ENCODE measurements at regions not wholly inside any gene's neighbourhood (a gene's known extent, or its start where the extent isn't known, plus 50 kb on each side); places are given as distances from the start of the nearest gene placed in this dataset.
"Not testable (repeated sequence)": the region's sequence is repeated elsewhere in the genome, so short reads cannot be mapped to it uniquely, and the experiment has no call there.

DNA sequence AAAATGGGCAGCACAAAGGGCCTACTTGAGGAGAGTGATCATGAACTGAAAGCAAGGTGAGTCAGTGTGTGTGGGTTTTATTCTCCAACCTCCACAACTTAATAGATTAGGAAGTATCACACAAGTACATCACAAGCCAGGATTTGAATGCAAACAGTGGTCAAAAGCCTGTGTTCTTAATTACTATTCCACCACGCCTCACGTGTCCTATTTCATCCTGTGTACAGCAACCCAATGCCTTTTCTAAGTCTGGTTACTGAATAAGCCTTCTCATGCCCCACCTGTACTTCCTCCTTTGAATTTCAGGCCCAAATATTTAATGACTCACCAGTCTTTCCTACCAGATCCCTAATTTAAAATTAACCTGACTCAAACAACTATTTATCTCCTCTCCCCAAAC lies 755.7 kb upstream of the SLC8A1 start:
- H3K9ac ChIP-seq, result no peak overlapping the region
- H2AFZ ChIP-seq (ENCODE audit: low read depth), result no peak overlapping the region
- H3K79me2 ChIP-seq (ENCODE audit: insufficient read depth, low read depth), result no peaks in the 10 kb centered on the region
- no peaks in the 10 kb centered on the region for H3K27me3 ChIP-seq (ENCODE audit: insufficient read depth, low read depth)
- no peak overlapping the region for H3K4me2 ChIP-seq
- no peaks in the 10 kb centered on the region for H4K20me1 ChIP-seq (ENCODE audit: insufficient read depth)
- no peak overlapping the region for H3K27ac ChIP-seq
- H3K4me1 ChIP-seq (ENCODE audit: low read depth, poor library complexity, severe bottlenecking), result no peaks in the 10 kb centered on the region
- TF ChIP-seq, protein P1, sequence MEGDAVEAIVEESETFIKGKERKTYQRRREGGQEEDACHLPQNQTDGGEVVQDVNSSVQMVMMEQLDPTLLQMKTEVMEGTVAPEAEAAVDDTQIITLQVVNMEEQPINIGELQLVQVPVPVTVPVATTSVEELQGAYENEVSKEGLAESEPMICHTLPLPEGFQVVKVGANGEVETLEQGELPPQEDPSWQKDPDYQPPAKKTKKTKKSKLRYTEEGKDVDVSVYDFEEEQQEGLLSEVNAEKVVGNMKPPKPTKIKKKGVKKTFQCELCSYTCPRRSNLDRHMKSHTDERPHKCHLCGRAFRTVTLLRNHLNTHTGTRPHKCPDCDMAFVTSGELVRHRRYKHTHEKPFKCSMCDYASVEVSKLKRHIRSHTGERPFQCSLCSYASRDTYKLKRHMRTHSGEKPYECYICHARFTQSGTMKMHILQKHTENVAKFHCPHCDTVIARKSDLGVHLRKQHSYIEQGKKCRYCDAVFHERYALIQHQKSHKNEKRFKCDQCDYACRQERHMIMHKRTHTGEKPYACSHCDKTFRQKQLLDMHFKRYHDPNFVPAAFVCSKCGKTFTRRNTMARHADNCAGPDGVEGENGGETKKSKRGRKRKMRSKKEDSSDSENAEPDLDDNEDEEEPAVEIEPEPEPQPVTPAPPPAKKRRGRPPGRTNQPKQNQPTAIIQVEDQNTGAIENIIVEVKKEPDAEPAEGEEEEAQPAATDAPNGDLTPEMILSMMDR (conservative IDR thresholded peaks at IDR 0.05; ENCODE audit: low read depth, low read length), result no peak
- H3K4me3 ChIP-seq (IDR thresholded peaks at IDR 0.05; ENCODE audit: insufficient read depth, low read depth, low read length), result no peak overlapping the region
- no peaks in the 10 kb centered on the region for H3K36me3 ChIP-seq (ENCODE audit: insufficient read depth)

DNA sequence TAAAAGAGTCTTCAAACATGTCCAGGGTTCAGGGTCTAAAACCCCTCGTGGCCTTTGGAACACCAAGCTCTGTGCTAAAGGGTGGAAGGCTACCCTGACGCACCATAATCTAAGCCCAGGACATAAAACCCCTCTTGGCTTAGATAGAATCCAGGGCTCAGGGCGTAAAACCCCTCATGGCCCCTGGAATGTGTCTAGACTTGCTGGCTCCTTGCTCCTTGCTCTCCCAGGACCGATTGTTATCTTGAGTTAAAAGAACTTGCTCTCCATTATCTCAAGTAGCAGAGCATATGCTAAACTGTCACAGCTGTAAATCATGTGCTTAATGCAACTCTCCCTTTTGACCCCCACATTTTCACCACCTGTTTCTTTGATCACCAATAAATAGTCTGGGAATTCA lies 758.1 kb upstream of the SLC8A1 start:
- not testable (repeated sequence) for H3K4me3 ChIP-seq (IDR thresholded peaks at IDR 0.05; ENCODE audit: insufficient read depth, low read depth, low read length); H3K79me2 ChIP-seq (ENCODE audit: insufficient read depth, low read depth); H3K4me1 ChIP-seq (ENCODE audit: low read depth, poor library complexity, severe bottlenecking); H3K27me3 ChIP-seq (ENCODE audit: insufficient read depth, low read depth); H3K36me3 ChIP-seq (ENCODE audit: insufficient read depth); H3K27ac ChIP-seq; H3K9ac ChIP-seq; H4K20me1 ChIP-seq (ENCODE audit: insufficient read depth); H3K4me2 ChIP-seq; H2AFZ ChIP-seq (ENCODE audit: low read depth)

DNA sequence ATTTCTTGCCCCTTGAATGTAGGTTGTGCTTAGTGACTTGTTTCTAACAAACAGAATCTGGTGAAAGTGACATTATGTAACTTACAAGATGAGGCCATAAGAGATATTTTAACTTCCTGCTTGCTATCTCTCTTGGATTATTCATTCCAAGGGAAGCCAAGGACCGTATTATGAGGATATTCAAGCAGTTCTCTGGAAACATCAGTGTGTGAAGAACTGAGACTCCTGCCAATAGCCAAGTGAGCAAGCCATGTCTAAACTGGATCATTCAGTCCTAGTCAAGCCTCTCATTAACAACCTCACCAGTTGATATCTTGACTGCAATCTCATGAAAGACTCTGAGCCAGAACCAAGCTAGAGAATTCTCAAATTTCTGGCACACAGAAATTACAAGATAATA lies 765.1 kb upstream of the SLC8A1 start:
- Histone ChIP-seq H4K20me1 (ENCODE audit: insufficient read depth) (no peaks in the 10 kb centered on the region), H3K79me2 (ENCODE audit: insufficient read depth, low read depth) (no peaks in the 10 kb centered on the region), H3K4me3 (IDR thresholded peaks at IDR 0.05; ENCODE audit: insufficient read depth, low read depth, low read length) (no peak overlapping the region), H3K27me3 (ENCODE audit: insufficient read depth, low read depth) (no peaks in the 10 kb centered on the region), H3K36me3 (ENCODE audit: insufficient read depth) (no peaks in the 10 kb centered on the region), H3K9ac (no peak overlapping the region), H3K4me2 (no peak overlapping the region), H3K27ac (no peak overlapping the region), H2AFZ (ENCODE audit: low read depth) (no peak overlapping the region), H3K4me1 (ENCODE audit: low read depth, poor library complexity, severe bottlenecking) (no peaks in the 10 kb centered on the region)
- TF ChIP-seq, protein P1 (conservative IDR thresholded peaks at IDR 0.05; ENCODE audit: low read depth, low read length), result no peak

DNA sequence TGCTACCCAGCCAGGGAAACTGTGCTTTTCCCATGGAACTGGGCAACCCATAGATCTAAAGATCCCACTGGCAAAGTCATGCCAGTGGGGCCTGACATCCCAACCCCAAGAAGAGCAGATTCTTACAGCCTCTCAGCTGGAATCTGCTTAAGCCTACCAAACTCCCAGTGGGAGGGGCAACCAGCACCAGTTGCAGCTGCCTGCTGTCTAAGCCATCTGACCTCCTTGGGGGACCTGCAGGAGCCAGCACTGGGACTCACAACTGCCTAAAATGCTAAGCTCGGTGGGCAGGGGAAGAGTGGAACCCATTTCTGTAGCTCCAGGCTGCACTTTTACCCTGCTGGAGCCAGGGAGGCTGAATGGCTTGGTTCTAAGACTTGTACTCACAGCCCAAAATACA lies 770.7 kb upstream of the SLC8A1 start:
- H3K27me3 ChIP-seq (ENCODE audit: insufficient read depth, low read depth), result no peaks in the 10 kb centered on the region
- H3K79me2 ChIP-seq (ENCODE audit: insufficient read depth, low read depth), result no peaks in the 10 kb centered on the region
- H3K27ac ChIP-seq, result no peak overlapping the region
- H3K4me1 ChIP-seq (ENCODE audit: low read depth, poor library complexity, severe bottlenecking), result no peaks in the 10 kb centered on the region
- H4K20me1 ChIP-seq (ENCODE audit: insufficient read depth), result no peaks in the 10 kb centered on the region
- TF ChIP-seq, protein P1 (conservative IDR thresholded peaks at IDR 0.05; ENCODE audit: low read depth, low read length), result no peak
- no peak overlapping the region for H2AFZ ChIP-seq (ENCODE audit: low read depth)
- no peak overlapping the region for H3K4me3 ChIP-seq (IDR thresholded peaks at IDR 0.05; ENCODE audit: insufficient read depth, low read depth, low read length)
- H3K36me3 ChIP-seq (ENCODE audit: insufficient read depth), result no peaks in the 10 kb centered on the region
- no peak overlapping the region for H3K9ac ChIP-seq
- no peak overlapping the region for H3K4me2 ChIP-seq

DNA sequence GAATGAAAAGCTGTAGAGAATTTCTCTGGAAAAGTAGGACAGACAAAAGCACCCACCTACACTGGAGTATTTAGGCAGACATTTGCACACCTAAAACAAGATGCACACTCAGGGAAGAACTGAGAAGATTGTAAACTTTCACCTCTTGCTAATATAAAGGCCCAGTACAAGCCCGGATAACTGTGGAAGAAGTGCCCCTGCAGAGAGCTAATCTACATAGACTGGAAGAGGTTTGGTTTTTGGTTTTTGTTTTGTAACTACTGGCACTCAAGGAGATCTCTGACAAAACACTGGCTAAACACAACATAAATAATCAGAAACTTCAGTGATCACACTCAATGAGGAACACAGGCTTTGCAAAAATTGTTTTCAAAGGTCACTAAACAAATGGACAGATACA lies 782.2 kb upstream of the SLC8A1 start:
- no peak overlapping the region for H3K9ac ChIP-seq
- no peak overlapping the region for H3K4me3 ChIP-seq (IDR thresholded peaks at IDR 0.05; ENCODE audit: insufficient read depth, low read depth, low read length)
- H2AFZ ChIP-seq (ENCODE audit: low read depth), result no peak overlapping the region
- no peaks in the 10 kb centered on the region for H3K79me2 ChIP-seq (ENCODE audit: insufficient read depth, low read depth)
- no peaks in the 10 kb centered on the region for H4K20me1 ChIP-seq (ENCODE audit: insufficient read depth)
- H3K4me2 ChIP-seq, result no peak overlapping the region
- TF ChIP-seq, protein P1 (conservative IDR thresholded peaks at IDR 0.05; ENCODE audit: low read depth, low read length), result no peak
- no peaks in the 10 kb centered on the region for H3K36me3 ChIP-seq (ENCODE audit: insufficient read depth)
- H3K27ac ChIP-seq, result no peak overlapping the region
- no peaks in the 10 kb centered on the region for H3K27me3 ChIP-seq (ENCODE audit: insufficient read depth, low read depth)
- no peaks in the 10 kb centered on the region for H3K4me1 ChIP-seq (ENCODE audit: low read depth, poor library complexity, severe bottlenecking)
